ENCODE measurements at regions not wholly inside any gene's neighbourhood (a gene's known extent, or its start where the extent isn't known, plus 50 kb on each side); places are given as distances from the start of the nearest gene placed in this dataset.

DNA sequence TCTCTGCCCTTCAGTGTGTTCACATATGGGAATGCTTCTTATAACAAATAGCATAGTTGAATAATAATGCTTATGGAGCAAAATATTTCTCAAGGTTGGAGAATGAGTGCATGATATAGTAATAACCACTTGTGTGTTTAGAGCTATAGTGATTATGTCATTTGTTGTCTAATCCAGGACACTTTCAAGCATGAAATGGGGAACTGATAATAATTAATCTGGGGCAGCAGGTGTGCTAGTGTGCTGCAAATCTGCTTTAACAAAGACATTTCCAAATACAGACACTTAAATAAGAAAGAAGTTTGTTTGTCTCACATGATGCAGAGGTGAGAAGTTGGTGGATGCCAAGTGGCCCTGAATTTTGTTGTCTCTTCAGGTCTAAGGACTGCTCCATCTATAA, 579.3 kb upstream of the GRM7 start:
- no peak overlapping the region for H3K4me2 ChIP-seq (replicated peaks; ENCODE audit: extremely low read depth, low read length, poor library complexity, severe bottlenecking)
- H3K36me3 ChIP-seq (replicated peaks in 1 of 2; ENCODE audit: control insufficient read depth in 1 of 2, insufficient read depth in 2 of 2, low read length in 2 of 2) = no peaks in the 10 kb centered on the region
- H4K20me1 ChIP-seq (ENCODE audit: insufficient read depth, low read length) = no peaks in the 10 kb centered on the region
- peak overlapping the region in 1 of 7 donors; percentile 2 for H3K27ac Mint-ChIP-seq
- H3K36me3 Mint-ChIP-seq = no peaks in the 10 kb centered on the region
- no peak overlapping the region for H3K9ac ChIP-seq (ENCODE audit: insufficient read depth, low read length, poor library complexity, severe bottlenecking)
- TF ChIP-seq, protein P1, sequence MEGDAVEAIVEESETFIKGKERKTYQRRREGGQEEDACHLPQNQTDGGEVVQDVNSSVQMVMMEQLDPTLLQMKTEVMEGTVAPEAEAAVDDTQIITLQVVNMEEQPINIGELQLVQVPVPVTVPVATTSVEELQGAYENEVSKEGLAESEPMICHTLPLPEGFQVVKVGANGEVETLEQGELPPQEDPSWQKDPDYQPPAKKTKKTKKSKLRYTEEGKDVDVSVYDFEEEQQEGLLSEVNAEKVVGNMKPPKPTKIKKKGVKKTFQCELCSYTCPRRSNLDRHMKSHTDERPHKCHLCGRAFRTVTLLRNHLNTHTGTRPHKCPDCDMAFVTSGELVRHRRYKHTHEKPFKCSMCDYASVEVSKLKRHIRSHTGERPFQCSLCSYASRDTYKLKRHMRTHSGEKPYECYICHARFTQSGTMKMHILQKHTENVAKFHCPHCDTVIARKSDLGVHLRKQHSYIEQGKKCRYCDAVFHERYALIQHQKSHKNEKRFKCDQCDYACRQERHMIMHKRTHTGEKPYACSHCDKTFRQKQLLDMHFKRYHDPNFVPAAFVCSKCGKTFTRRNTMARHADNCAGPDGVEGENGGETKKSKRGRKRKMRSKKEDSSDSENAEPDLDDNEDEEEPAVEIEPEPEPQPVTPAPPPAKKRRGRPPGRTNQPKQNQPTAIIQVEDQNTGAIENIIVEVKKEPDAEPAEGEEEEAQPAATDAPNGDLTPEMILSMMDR (IDR thresholded peaks at IDR 0.05) = no peak
- intact Hi-C loops (cut with micrococcal nuclease) = no loop called here
- H3K27me3 ChIP-seq (ENCODE audit: control insufficient read depth in 2 of 2, insufficient read depth in 2 of 2, low read length in 2 of 2) = no peaks in the 10 kb centered on the region
- H3K9me3 Mint-ChIP-seq = peaks cover 0 to 17% (median 8%) of the 10 kb centered on the region in 7 donors
- no peaks in the 10 kb centered on the region for H3K79me2 ChIP-seq (ENCODE audit: insufficient read depth, low read length)
- no peak for DNase-seq
- peaks cover 12 to 16% of the 10 kb centered on the region in 2 donors for H3K4me1 ChIP-seq (ENCODE audit: control insufficient read depth in 1 of 2, insufficient read depth in 2 of 2, low read length in 2 of 2)
- H3K4me1 Mint-ChIP-seq = peaks cover 21% of the 10 kb centered on the region
- H2AFZ ChIP-seq (ENCODE audit: insufficient read depth, low read depth, low read length, poor library complexity, severe bottlenecking) = no peak overlapping the region
- H3K27me3 Mint-ChIP-seq (ENCODE audit: low read depth in 3 of 3) = peaks cover 0 to 2% (median 0%) of the 10 kb centered on the region in 3 donors
- H3K9me3 ChIP-seq (replicated peaks in 1 of 2; ENCODE audit: control insufficient read depth in 1 of 2, insufficient read depth in 1 of 2, low read length in 2 of 2) = no peaks in the 10 kb centered on the region
- no peak overlapping the region for H3K4me3 Mint-ChIP-seq
- H3K4me3 ChIP-seq (replicated peaks in 1 of 3; ENCODE audit: low read depth in 2 of 3, low read length in 3 of 3) = no peak overlapping the region
- no peak overlapping the region for H3K27ac ChIP-seq (ENCODE audit: low read depth in 1 of 2, low read length in 2 of 2)

DNA sequence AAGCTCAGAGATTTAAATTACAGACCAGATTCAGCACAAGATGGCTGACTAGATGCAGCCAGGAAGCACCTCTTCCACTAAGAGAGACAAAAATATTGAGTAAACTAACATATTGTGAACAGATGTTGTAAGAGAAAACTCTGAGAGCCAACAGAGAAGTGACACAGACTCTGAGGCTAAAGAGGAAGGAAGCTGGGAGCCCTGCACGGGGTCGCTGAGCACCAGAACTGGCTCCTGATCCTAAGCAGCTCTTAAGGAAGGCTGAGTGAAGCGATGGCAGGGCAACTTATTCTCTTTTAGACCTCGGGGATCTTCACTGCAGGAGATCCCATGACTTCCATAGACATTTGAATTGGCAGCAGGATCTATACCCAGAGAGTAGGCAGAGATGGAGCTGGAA, 578.0 kb upstream of the GRM7 start:
- peak overlapping the region; percentile 19 for H3K4me2 ChIP-seq (replicated peaks; ENCODE audit: extremely low read depth, low read length, poor library complexity, severe bottlenecking)
- H3K9me3 ChIP-seq (replicated peaks in 1 of 2; ENCODE audit: control insufficient read depth in 1 of 2, insufficient read depth in 1 of 2, low read length in 2 of 2) = no peaks in the 10 kb centered on the region
- H3K79me2 ChIP-seq (ENCODE audit: insufficient read depth, low read length) = no peaks in the 10 kb centered on the region
- Mint-ChIP-seq H3K9me3 (peaks cover 0 to 17% (median 10%) of the 10 kb centered on the region in 7 donors), H3K27ac (peak overlapping the region in 6 of 7 donors; percentile 13 to 91 (median 65)), H3K27me3 (ENCODE audit: low read depth in 3 of 3) (peaks cover 0 to 2% (median 0%) of the 10 kb centered on the region in 3 donors), H3K4me1 (peaks cover 21% of the 10 kb centered on the region), H3K36me3 (no peaks in the 10 kb centered on the region), H3K4me3 (peak overlapping the region in 1 of 2 donors; percentile 18)
- peak; percentile 1 to 25 (median 14) for DNase-seq
- H3K4me3 ChIP-seq (replicated peaks in 1 of 3; ENCODE audit: low read depth in 2 of 3, low read length in 3 of 3) = peak overlapping the region in 1 of 3 experiments; percentile 26
- H3K9ac ChIP-seq (ENCODE audit: insufficient read depth, low read length, poor library complexity, severe bottlenecking) = no peak overlapping the region
- intact Hi-C loops (cut with micrococcal nuclease) = no loop called here
- TF ChIP-seq, protein P1 (IDR thresholded peaks at IDR 0.05) = no peak
- H3K4me1 ChIP-seq (ENCODE audit: control insufficient read depth in 1 of 2, insufficient read depth in 2 of 2, low read length in 2 of 2) = peaks cover 12 to 16% of the 10 kb centered on the region in 2 donors
- no peaks in the 10 kb centered on the region for H4K20me1 ChIP-seq (ENCODE audit: insufficient read depth, low read length)
- 0% methylated on average over 4 of the region's 4 CpGs for WGBS (ENCODE audit: insufficient coverage)
- no peaks in the 10 kb centered on the region for H3K27me3 ChIP-seq (ENCODE audit: control insufficient read depth in 2 of 2, insufficient read depth in 2 of 2, low read length in 2 of 2)
- no peaks in the 10 kb centered on the region for H3K36me3 ChIP-seq (replicated peaks in 1 of 2; ENCODE audit: control insufficient read depth in 1 of 2, insufficient read depth in 2 of 2, low read length in 2 of 2)
- peak overlapping the region; percentile 35 for H2AFZ ChIP-seq (ENCODE audit: insufficient read depth, low read depth, low read length, poor library complexity, severe bottlenecking)
- peak overlapping the region in 1 of 2 donors; percentile 34 for H3K27ac ChIP-seq (ENCODE audit: low read depth in 1 of 2, low read length in 2 of 2)
